Activated CD4-positive, alpha-beta T cell treated with anti-CD3 and anti-CD28 coated beads, Interleukin-2, amount 50 U/mL, for 24 hours (primary cell): ENCODE measurements at regions not wholly inside any gene's neighbourhood (a gene's known extent, or its start where the extent isn't known, plus 50 kb on each side); places are given as distances from the start of the nearest gene placed in this dataset.

Experiments
- DNase-seq, 2 donors: peaks; one replicate each; pipeline ENCODE4 v3.0.0-alpha.2; 2020; ENCODE audit warnings: low read depth in 1 of 2, low spot score in 1 of 2

GRCh38 chr10:131808370-131808930, 92.4 kb upstream of the PPP2R2D start:
- DNase-seq: no peak

GRCh38 chr10:131810036-131810804, 90.6 kb upstream of the PPP2R2D start:
- no peak for DNase-seq

GRCh38 chr10:131810805-131811629, 89.8 kb upstream of the PPP2R2D start:
- DNase-seq: no peak

- no peak for DNase-seq
These were observed 89.0 kb upstream of the PPP2R2D start for GRCh38 chr10:131811630-131812403.

- no peak for DNase-seq
These were observed 87.8 kb upstream of the PPP2R2D start for GRCh38 chr10:131812736-131813604.

GRCh38 chr10:131814567-131815265, 86.1 kb upstream of the PPP2R2D start:
- no peak for DNase-seq

GRCh38 chr10:131815266-131816156, 85.3 kb upstream of the PPP2R2D start:
- no peak for DNase-seq

- DNase-seq: no peak
These were observed 84.5 kb upstream of the PPP2R2D start for GRCh38 chr10:131816157-131816775.

GRCh38 chr10:131816941-131817700, 83.7 kb upstream of the PPP2R2D start:
- DNase-seq: no peak

GRCh38 chr10:131817866-131818509, 82.8 kb upstream of the PPP2R2D start:
- DNase-seq: no peak

- no peak for DNase-seq
These were observed 82.1 kb upstream of the PPP2R2D start for GRCh38 chr10:131818510-131819234.

GRCh38 chr10:131819241-131820072, 81.4 kb upstream of the PPP2R2D start:
- no peak for DNase-seq

- DNase-seq: no peak
These were observed 80.2 kb upstream of the PPP2R2D start for GRCh38 chr10:131820626-131821025.

- DNase-seq: no peak
These were observed 79.3 kb upstream of the PPP2R2D start for GRCh38 chr10:131821378-131822012.
